NOMO-1 treated with DMSO at 0.1 percent for 48 hours (cell line): ENCODE measurements at regions not wholly inside any gene's neighbourhood (a gene's known extent, or its start where the extent isn't known, plus 50 kb on each side); places are given as distances from the start of the nearest gene placed in this dataset.
"Not testable (repeated sequence)": the region's sequence is repeated elsewhere in the genome, so short reads cannot be mapped to it uniquely, and the experiment has no call there.

Source experiments
- DNase-seq: peaks from one replicate; lab custom pipeline; 2025; ENCODE audit not compliant: unreplicated experiment; lab: John Stamatoyannopoulos, UW

DNA sequence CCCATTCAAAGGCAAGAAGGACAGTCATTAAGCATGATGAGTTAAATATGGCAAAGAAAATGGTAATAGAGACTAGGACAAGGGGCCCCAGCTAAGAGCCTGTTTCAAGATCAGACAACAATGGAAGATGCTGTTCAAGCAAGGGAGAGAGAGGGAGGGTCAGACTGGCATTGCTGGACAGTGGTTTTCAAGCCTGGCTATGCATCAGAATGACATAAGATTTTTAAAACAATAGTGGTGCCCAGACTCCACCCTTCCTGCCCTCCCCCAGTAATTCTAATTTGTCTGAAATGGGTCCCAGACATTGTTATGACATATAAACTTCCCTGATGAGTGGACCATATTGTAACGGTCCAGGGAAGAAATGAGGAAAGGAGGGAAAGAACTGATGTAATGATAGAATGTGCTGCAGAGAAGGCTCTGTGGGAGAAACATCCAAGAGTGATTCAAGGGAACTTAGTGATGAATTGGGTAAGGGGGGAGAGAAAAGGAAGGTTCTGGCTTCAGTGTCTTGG lies 112.9 kb upstream of the TRIB2 start:
- no peak for DNase-seq

- DNase-seq, result no peak
Measured at GRCh38 chr2:12604341-12604740, 112.4 kb upstream of the TRIB2 start.

GRCh38 chr2:12605366-12605765 lies 111.4 kb upstream of the TRIB2 start:
- DNase-seq, result no peak

GRCh38 chr2:12605936-12606335 lies 110.8 kb upstream of the TRIB2 start:
- no peak for DNase-seq

GRCh38 chr2:12606472-12607000 lies 110.2 kb upstream of the TRIB2 start:
- DNase-seq, result no peak

GRCh38 chr2:12607971-12608370 lies 108.8 kb upstream of the TRIB2 start:
- no peak for DNase-seq

- no peak for DNase-seq
Measured at GRCh38 chr2:12610314-12610713, 106.4 kb upstream of the TRIB2 start.

- no peak for DNase-seq
Measured at GRCh38 chr2:12612168-12612567, 104.6 kb upstream of the TRIB2 start.

- no peak for DNase-seq
Measured at GRCh38 chr2:12612671-12613070, 104.1 kb upstream of the TRIB2 start.

GRCh38 chr2:12613137-12613835 lies 103.5 kb upstream of the TRIB2 start:
- no peak for DNase-seq

GRCh38 chr2:12615509-12615908 lies 101.2 kb upstream of the TRIB2 start:
- DNase-seq, result no peak

DNA sequence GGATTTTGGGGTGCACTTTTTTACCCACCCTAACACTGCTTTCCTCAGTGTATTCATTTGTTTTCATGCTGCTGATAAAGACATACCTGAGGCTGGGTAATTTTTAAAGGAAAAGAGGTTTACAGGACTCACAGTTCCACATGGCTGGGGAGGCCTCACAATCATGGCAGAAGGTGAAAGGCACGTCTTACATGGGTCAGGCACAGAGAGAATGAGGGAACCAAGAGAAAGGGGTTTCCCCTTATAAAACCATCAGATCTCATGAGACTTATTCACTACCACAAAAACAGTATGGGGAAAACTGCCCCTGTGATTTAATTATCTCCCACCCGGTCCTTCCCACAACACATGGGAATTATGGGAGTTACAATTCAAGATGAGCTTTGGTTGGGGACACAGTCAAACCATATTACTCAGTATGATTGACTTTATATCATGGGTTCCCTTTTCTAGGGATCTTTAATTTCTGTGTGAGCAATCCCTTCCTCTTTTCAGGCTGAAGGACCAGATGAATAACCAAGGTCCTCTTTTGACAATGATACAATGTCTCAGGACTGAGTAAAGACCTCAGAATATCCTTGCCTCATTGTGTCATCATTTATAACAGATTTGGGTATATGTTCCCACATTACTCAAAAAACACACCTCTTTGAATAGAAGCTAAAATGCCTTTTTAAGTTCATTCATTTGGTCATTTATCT lies 100.1 kb upstream of the TRIB2 start:
- peak; percentile 68 for DNase-seq

GRCh38 chr2:12617366-12617765 lies 99.4 kb upstream of the TRIB2 start:
- peak; percentile 61 for DNase-seq

GRCh38 chr2:12617853-12618252 lies 98.9 kb upstream of the TRIB2 start:
- no peak for DNase-seq

- DNase-seq, result peak; percentile 15
Measured at GRCh38 chr2:12618576-12618975, 98.2 kb upstream of the TRIB2 start.

GRCh38 chr2:12619975-12620374 lies 96.8 kb upstream of the TRIB2 start:
- DNase-seq, result no peak

DNA sequence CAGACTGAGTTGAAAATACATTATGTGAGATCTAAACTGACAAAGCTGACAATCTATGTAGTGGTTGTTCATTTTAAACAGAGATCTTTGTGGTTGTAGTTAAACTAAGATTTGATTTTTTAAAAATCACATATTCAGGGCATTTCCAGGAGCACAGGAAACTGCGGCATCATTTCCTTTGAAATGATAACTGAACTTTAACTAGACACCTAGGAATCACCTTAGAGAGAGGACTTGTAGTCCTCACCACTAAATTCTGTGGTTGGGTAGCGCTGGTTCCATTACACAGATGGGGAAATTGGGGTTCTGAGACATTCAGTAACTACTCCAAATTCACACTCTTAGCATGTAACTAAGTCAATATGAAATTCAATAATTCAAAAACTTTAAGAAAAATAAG lies 96.0 kb upstream of the TRIB2 start:
- DNase-seq, result no peak

DNA sequence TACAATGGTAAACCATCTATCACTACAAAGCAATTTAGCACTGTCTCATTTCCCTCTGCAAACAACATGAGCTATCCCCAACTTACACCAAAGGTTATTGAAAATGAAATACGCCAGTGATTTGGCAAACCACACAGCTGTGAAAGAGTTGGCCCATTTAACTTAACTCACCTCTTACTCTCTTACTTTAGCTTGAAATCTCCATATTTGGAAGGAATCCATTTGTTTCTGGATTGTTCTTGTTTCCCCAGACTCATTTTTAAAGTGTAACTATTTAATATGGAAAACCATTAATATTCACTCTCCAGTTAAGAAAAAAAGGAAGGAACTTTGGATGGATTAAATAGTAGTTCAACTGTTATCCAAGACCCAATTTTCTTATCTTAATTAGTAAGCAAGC lies 93.7 kb upstream of the TRIB2 start:
- DNase-seq, result no peak

DNA sequence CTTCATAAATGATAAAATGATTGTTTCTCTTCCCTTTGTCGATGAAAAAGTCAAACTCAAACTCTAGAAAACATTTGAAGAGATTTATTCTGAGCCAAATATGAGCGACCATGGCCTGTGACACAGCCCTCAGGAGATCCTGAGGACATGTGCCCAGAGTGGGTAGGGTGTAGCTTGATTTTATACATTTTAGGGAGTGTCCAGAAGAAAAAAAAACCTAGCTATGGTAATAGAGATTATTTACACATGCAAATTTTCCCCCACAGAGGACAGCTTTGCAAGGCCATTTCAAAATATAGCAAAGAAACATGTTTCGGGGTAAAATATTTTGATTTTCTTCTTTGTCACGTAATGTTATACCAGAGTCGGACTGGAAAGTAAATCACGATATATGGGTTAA lies 92.4 kb upstream of the TRIB2 start:
- DNase-seq, result no peak

DNA sequence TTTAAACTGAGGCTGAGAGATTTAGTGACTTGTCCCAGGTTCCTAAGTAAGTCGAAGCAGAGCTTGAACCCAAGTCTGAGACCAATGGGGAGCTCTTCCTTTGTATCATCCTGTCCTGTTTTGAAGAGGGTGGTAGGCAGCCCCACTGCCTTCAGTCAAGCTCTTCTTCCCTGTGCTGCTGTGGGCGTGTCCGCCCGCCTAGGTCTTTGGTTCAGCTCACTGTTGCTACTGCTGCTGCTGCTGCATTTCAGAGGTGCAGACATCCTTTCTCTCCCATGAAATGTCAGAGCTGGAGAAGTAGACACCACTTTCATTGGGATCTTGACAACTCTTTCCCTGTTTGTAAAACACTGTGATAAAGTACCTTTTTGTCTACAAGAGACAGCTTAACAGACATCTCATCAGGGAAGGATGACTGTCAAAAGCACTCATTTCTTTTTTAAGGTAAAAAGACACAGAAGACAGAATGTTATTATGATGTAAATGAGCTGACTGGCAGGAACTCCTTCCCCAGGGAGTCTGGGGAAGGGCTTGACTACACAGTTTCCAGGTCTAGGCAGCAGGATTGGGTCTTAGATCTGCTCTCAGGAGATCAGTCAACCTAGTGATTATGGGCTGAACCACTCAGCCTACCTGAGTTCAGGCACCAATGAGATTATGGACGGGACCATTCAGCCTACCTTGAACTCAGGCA lies 91.7 kb upstream of the TRIB2 start:
- DNase-seq, result no peak

DNA sequence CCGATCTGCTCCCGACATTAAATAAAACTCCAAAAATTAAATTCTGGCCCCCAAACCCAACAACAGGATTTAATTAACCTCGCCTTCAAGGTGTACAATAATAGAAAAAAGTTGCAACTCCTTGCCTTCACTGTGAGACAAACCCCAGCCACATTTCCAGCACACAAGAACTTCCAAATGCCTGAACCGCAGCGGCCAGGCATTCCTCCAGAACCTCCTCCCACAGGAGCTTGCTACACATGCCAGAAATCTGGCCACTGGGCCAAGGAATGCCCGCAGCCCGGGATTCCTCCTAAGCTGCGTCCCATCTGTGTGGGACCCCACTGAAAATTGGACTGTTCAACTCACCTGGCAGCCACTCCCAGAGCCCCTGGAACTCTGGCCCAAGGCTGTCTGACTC lies 88.2 kb upstream of the TRIB2 start:
- DNase-seq, result not testable (repeated sequence)
